GM12878 (cell line): ENCODE measurements at regions not wholly inside any gene's neighbourhood (a gene's known extent, or its start where the extent isn't known, plus 50 kb on each side); places are given as distances from the start of the nearest gene placed in this dataset.

Experiments used
- GABPA ChIP-seq: IDR thresholded peaks from 2 replicates; pipeline ENCODE4 v1.6.1; 2014; ENCODE audit warnings: antibody characterized with exemption, low read depth, mild to moderate bottlenecking, inconsistent platforms
- LARP7 ChIP-seq: fragments of 450-650 bp; IDR thresholded peaks from 2 replicates; pipeline ENCODE4 v1.6.1; 2017; ENCODE audit warnings: mild to moderate bottlenecking
- MYC ChIP-seq: IDR thresholded peaks from 2 replicates; pipeline ENCODE4 v1.6.1; 2011; ENCODE audit warnings: mild to moderate bottlenecking, low read length, moderate library complexity, inconsistent platforms; ENCODE audit not compliant: insufficient read depth, insufficient replicate concordance, insufficient read length, severe bottlenecking
- RAD21 ChIP-seq: IDR thresholded peaks from 2 replicates; pipeline ENCODE4 v1.6.1; 2011; ENCODE audit warnings: mild to moderate bottlenecking, low read depth, low read length, moderate library complexity; ENCODE audit not compliant: insufficient read depth
- RELA ChIP-seq: fragments of 450-650 bp; IDR thresholded peaks from 2 replicates; pipeline ENCODE4 v1.8.0; 2014; ENCODE audit warnings: borderline replicate concordance; ENCODE audit not compliant: partially characterized antibody
- SUPT20H ChIP-seq: IDR thresholded peaks from 2 replicates; pipeline ENCODE4 v1.6.1; 2011; ENCODE audit warnings: low read depth, mild to moderate bottlenecking, low read length, moderate library complexity, borderline replicate concordance; ENCODE audit not compliant: control insufficient read depth
- ZNF592 ChIP-seq: fragments of 450-650 bp; IDR thresholded peaks from 2 replicates; pipeline ENCODE4 v1.6.1; 2017; ENCODE audit warnings: mild to moderate bottlenecking, moderate library complexity
- TF ChIP-seq, protein P1 (sequence below): fragments of 450-650 bp; IDR thresholded peaks from 2 replicates; pipeline ENCODE4 v1.6.1; 2018; ENCODE audit warnings: mild to moderate bottlenecking, low read depth, moderate library complexity; ENCODE audit not compliant: partially characterized antibody

- TF ChIP-seq ZNF592 = no peak
- TF ChIP-seq SUPT20H = no peak
- no peak for TF ChIP-seq GABPA
- TF ChIP-seq LARP7 = no peak
- TF ChIP-seq, protein P1, sequence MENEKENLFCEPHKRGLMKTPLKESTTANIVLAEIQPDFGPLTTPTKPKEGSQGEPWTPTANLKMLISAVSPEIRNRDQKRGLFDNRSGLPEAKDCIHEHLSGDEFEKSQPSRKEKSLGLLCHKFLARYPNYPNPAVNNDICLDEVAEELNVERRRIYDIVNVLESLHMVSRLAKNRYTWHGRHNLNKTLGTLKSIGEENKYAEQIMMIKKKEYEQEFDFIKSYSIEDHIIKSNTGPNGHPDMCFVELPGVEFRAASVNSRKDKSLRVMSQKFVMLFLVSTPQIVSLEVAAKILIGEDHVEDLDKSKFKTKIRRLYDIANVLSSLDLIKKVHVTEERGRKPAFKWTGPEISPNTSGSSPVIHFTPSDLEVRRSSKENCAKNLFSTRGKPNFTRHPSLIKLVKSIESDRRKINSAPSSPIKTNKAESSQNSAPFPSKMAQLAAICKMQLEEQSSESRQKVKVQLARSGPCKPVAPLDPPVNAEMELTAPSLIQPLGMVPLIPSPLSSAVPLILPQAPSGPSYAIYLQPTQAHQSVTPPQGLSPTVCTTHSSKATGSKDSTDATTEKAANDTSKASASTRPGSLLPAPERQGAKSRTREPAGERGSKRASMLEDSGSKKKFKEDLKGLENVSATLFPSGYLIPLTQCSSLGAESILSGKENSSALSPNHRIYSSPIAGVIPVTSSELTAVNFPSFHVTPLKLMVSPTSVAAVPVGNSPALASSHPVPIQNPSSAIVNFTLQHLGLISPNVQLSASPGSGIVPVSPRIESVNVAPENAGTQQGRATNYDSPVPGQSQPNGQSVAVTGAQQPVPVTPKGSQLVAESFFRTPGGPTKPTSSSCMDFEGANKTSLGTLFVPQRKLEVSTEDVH = no peak
- TF ChIP-seq RAD21 = no peak
- no peak for TF ChIP-seq RELA
- no peak for TF ChIP-seq MYC
- TF ChIP-seq, all 136 proteins: peak for 0
These were observed 416.7 kb upstream of the MAOA start (continued) for GRCh38 chrX:43239356-43239755.
